NB4 (cell line): ENCODE measurements at regions not wholly inside any gene's neighbourhood (a gene's known extent, or its start where the extent isn't known, plus 50 kb on each side); places are given as distances from the start of the nearest gene placed in this dataset.

Source experiments
- CTCF ChIP-seq: IDR thresholded peaks from one replicate; pipeline ENCODE4 v1.5.1; 2012; ENCODE audit warnings: low read depth, low read length
- MAX ChIP-seq: IDR thresholded peaks from 2 replicates; pipeline ENCODE4 v1.6.1; 2011; ENCODE audit warnings: low read depth, low read length
- MYC ChIP-seq: IDR thresholded peaks from 2 replicates; pipeline ENCODE4 v1.6.1; 2011; ENCODE audit warnings: low read depth, low read length
- POLR2A ChIP-seq: IDR thresholded peaks from 2 replicates; pipeline ENCODE4 v1.6.1; 2011; ENCODE audit warnings: mild to moderate bottlenecking; ENCODE audit not compliant: insufficient read length; ENCODE audit errors: extremely low read depth

- TF ChIP-seq CTCF (no peak), MYC (no peak), POLR2A (no peak), MAX (no peak)
These were observed 91.4 kb upstream of the CTSC start for GRCh38 chr11:88428959-88429358.
